HUES6 (cell line): ENCODE measurements at regions not wholly inside any gene's neighbourhood (a gene's known extent, or its start where the extent isn't known, plus 50 kb on each side); places are given as distances from the start of the nearest gene placed in this dataset.
"Not testable (repeated sequence)": the region's sequence is repeated elsewhere in the genome, so short reads cannot be mapped to it uniquely, and the experiment has no call there.

Experiments
- H3K27ac ChIP-seq: 2 replicates; pipeline ENCODE4 v1.7.0; 2013; ENCODE audit warnings: low read depth, mild to moderate bottlenecking, low read length, inconsistent platforms
- H3K27me3 ChIP-seq: 2 replicates; pipeline ENCODE4 v1.6.1; 2013; ENCODE audit warnings: low read length; ENCODE audit not compliant: control insufficient read depth, insufficient read depth
- H3K36me3 ChIP-seq: 2 replicates; pipeline ENCODE4 v1.6.1; 2013; ENCODE audit warnings: low read length; ENCODE audit not compliant: control insufficient read depth, insufficient read depth
- H3K4me1 ChIP-seq: 2 replicates; pipeline ENCODE4 v1.6.1; 2013; ENCODE audit warnings: low read length; ENCODE audit not compliant: control insufficient read depth, insufficient read depth
- H3K4me3 ChIP-seq: 2 replicates; pipeline ENCODE4 v1.5.1; 2013; ENCODE audit warnings: low read depth, low read length
- H3K9ac ChIP-seq: one replicate; pipeline ENCODE4 v1.6.1; 2013; ENCODE audit warnings: mild to moderate bottlenecking, low read length
- H3K9me3 ChIP-seq: 2 replicates; pipeline ENCODE4 v1.6.1; 2013; ENCODE audit warnings: low read depth, low read length; ENCODE audit not compliant: control insufficient read depth, insufficient read depth

DNA sequence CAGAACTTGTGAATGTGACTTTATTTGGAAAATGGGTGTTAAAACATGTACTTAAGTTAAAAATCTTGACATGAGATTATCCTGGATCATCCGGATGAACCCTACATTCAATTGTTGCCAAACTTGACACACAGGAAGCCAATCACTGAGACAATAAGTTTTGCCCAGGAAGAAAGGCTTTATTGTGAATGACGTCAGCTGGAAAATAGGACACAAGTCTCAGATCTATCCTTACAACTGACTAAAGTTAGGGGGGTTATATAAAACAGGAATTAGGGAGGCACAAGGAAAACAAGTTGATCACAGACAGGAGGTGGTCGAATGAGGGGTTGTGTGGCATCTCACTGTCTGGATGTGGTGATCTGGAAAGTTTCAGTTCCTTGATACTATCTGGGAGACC, 126.9 kb downstream of the TTC8 start:
- no peak overlapping the region for H3K9ac ChIP-seq
- no peaks in the 10 kb centered on the region for H3K4me1 ChIP-seq
- H3K4me3 ChIP-seq, result no peak overlapping the region
- no peak overlapping the region for H3K27ac ChIP-seq
- H3K27me3 ChIP-seq, result 0 out of 2 replicates have a peak, but pooled peaks cover 11% of the 10 kb centered on the region
- no peaks in the 10 kb centered on the region for H3K36me3 ChIP-seq
- peaks cover 23% of the 10 kb centered on the region for H3K9me3 ChIP-seq

DNA sequence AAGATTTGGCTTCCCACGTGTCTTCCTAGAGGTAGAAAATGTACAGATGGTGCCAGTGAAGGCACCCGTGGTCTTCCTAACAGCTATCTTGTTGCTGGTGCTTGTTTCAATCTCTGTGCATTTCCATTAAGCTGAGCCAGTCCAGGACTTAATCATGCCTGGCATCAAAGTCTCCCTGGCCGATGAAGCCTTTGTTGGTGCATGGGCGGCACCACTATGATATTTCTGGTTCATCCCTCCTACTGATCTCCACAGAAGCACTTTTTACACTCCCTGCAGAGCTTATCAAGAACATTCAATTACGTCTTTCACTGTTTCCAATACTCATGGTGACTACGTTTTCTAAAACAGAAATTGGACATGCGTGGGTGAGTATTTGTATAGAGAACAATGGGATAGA, 128.4 kb downstream of the TTC8 start:
- Histone ChIP-seq H3K4me3 (no peak overlapping the region), H3K9me3 (peaks cover 23% of the 10 kb centered on the region), H3K36me3 (no peaks in the 10 kb centered on the region), H3K4me1 (no peaks in the 10 kb centered on the region), H3K27me3 (0 out of 2 replicates have a peak, but pooled peaks cover 8% of the 10 kb centered on the region), H3K9ac (no peak overlapping the region), H3K27ac (no peak overlapping the region)

DNA sequence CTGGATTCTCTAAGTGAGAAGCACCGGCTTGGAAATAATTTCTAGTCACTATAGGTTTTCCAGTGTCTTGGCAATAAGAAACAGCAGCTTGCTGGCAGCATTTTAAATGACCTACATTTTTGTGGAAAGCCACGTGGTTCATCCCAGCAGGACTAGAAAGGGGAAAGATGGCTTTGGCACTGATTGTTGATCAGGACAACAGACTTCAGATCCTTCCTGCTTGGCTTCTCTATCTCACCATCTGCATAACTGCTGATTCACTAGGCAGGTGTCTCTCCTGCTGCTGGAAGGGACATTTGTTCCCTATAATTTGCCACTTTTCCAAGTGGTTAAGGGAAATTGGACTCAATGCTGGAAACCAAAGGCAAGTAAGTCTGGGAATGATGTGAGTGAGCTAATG, 131.0 kb downstream of the TTC8 start:
- Histone ChIP-seq H3K27ac (no peak overlapping the region), H3K9ac (no peak overlapping the region), H3K4me1 (no peaks in the 10 kb centered on the region)

DNA sequence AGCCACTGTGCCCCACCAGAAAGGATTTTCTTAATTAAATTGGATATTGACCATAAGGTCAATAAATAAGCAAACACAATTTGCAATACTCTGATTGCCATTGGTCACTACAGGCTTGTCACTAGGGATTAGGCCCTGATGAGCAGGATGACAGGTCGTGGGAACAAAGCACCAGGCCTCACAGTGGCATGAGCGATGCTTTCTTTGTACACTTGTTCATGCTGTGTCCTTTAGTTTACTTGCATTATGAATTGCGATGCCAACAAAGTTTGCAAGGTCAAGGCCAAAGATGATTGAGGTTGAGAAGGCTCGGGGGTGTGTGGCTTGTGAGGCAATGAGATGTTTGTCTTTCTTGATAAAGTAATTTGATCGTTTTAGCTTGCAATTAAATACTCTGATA, 136.0 kb downstream of the TTC8 start:
- no peaks in the 10 kb centered on the region for H3K4me1 ChIP-seq
- H3K36me3 ChIP-seq, result no peaks in the 10 kb centered on the region
- H3K27ac ChIP-seq, result no peak overlapping the region
- no peak overlapping the region for H3K4me3 ChIP-seq
- H3K9ac ChIP-seq, result no peak overlapping the region
- no peaks in the 10 kb centered on the region for H3K9me3 ChIP-seq
- peaks cover 14% of the 10 kb centered on the region; the same call in 1 of the 2 replicates for H3K27me3 ChIP-seq

More for the DNA sequence above, 131.0 kb downstream of the TTC8 start:
- peaks cover 23% of the 10 kb centered on the region for H3K9me3 ChIP-seq
- H3K36me3 ChIP-seq, result no peaks in the 10 kb centered on the region
- no peak overlapping the region for H3K4me3 ChIP-seq
- no peaks in the 10 kb centered on the region for H3K27me3 ChIP-seq

GRCh38 chr14:88961214-88961613, 136.8 kb downstream of the TTC8 start:
- H3K4me1 ChIP-seq, result no peaks in the 10 kb centered on the region
- H3K27ac ChIP-seq, result no peak overlapping the region
- no peak overlapping the region for H3K9ac ChIP-seq
- H3K27me3 ChIP-seq, result peaks cover 15% of the 10 kb centered on the region; the same call in 1 of the 2 replicates
- no peak overlapping the region for H3K4me3 ChIP-seq
- H3K36me3 ChIP-seq, result no peaks in the 10 kb centered on the region
- no peaks in the 10 kb centered on the region for H3K9me3 ChIP-seq

DNA sequence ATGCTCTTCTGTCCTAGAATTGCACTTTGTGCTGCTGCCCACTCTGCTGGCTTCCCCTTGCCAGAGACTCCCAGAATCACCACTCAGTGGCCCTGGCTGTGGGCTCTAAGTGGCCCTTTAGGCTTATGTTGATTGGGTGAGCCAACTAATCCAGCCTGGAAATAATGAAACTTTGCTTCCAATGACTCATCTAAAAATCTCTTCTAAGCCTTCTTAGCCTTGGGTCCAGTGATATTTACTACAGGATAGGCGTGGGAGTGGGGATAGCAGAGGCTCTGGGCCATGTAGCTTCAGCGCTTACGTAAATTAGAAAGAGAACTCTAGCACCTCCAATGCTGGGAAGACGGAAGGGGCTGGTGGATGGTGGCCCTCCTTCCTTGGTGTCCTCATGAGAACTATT, 137.9 kb downstream of the TTC8 start:
- H3K9ac ChIP-seq, result no peak overlapping the region
- no peaks in the 10 kb centered on the region for H3K9me3 ChIP-seq
- H3K27me3 ChIP-seq, result peaks cover 15% of the 10 kb centered on the region; the same call in 1 of the 2 replicates
- H3K4me1 ChIP-seq, result no peaks in the 10 kb centered on the region
- no peak overlapping the region for H3K27ac ChIP-seq
- H3K36me3 ChIP-seq, result no peaks in the 10 kb centered on the region
- no peak overlapping the region for H3K4me3 ChIP-seq

DNA sequence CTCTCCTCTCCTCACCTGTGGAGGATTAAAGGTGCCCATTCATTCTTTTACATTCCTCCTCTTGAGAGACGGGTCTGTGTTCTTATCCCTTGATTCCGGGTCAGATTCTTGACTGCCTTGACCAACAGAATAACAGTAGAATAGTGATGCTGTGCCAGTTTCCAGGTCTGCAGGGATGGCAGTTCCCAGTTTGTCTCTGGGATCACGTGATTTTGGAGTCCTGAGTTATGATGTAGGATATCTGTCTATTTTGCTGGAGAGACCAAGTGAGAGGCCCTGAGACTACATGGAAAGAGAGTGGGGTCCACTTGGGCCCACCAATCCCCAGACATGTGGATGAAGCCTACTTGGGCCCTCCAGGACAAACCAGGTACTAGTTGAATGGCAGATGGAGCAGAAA, 142.8 kb downstream of the TTC8 start:
- H3K27me3 ChIP-seq, result peaks cover 20% of the 10 kb centered on the region; the same call in 1 of the 2 replicates
- H3K9me3 ChIP-seq, result no peaks in the 10 kb centered on the region
- no peak overlapping the region for H3K27ac ChIP-seq
- no peak overlapping the region for H3K9ac ChIP-seq
- no peak overlapping the region for H3K4me3 ChIP-seq
- H3K4me1 ChIP-seq, result no peaks in the 10 kb centered on the region
- no peaks in the 10 kb centered on the region for H3K36me3 ChIP-seq

DNA sequence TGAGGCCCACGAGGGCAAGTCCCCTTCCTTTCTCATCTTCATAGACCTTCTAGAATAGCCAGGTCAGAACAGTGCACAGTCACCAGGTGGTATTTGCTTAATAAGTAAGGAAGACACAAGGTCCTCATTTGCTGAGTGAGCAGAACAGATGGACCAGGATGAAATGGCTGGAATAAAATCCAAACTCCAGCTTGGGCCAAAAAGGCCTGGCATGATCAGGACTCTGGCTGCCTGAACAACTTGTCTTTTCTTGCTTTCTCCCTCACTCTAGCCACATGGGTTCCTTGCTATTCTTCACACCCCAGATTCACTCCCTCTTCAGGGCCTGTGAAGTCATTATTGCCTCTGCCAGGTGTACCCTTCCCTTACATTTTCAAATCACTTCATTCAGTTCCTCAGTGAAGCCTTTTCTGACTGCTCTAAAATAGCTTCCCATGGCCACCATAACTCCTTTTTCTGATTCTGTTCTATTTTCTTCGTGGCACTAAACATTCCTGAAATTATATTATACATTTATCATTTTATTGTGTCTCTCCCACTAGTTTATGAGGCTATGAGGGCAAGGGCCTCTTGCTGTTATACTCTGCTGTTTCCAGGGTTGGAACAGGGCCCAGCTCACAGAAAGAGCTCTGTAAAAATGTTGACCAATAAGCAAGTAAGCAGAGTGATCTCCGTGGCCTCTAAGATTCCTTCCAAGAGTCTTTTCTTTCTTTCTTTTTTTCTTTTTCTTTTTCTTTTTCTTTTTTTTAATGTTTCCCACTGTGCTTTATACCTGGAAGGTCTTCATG, 150.8 kb downstream of the TTC8 start:
- H3K4me1 ChIP-seq, result no peaks in the 10 kb centered on the region
- no peak overlapping the region for H3K9ac ChIP-seq
- no peaks in the 10 kb centered on the region for H3K36me3 ChIP-seq
- no peak overlapping the region for H3K27ac ChIP-seq
- H3K9me3 ChIP-seq, result no peaks in the 10 kb centered on the region
- H3K27me3 ChIP-seq, result no peaks in the 10 kb centered on the region; the same call in 1 of the 2 replicates
- no peak overlapping the region for H3K4me3 ChIP-seq

- Histone ChIP-seq H3K36me3 (no peaks in the 10 kb centered on the region), H3K27ac (no peak overlapping the region), H3K9ac (no peak overlapping the region), H3K27me3 (no peaks in the 10 kb centered on the region; the same call in 1 of the 2 replicates), H3K9me3 (no peaks in the 10 kb centered on the region), H3K4me3 (no peak overlapping the region), H3K4me1 (no peaks in the 10 kb centered on the region)
These were observed 151.5 kb downstream of the TTC8 start for GRCh38 chr14:88975926-88976325.

GRCh38 chr14:88980907-88981306, 156.5 kb downstream of the TTC8 start:
- H3K4me3 ChIP-seq, H3K9me3 ChIP-seq, H3K27me3 ChIP-seq, H3K27ac ChIP-seq, H3K4me1 ChIP-seq, H3K36me3 ChIP-seq, H3K9ac ChIP-seq: not testable (repeated sequence)

- Histone ChIP-seq H3K9me3 (no peaks in the 10 kb centered on the region; the same call in 1 of the 2 replicates), H3K4me1 (peaks cover 3% of the 10 kb centered on the region; the same call in 1 of the 2 replicates), H3K27me3 (no peaks in the 10 kb centered on the region), H3K4me3 (no peak overlapping the region), H3K27ac (no peak overlapping the region), H3K9ac (no peak overlapping the region), H3K36me3 (no peaks in the 10 kb centered on the region)
These were observed 157.5 kb downstream of the TTC8 start for GRCh38 chr14:88981948-88982347.
